ENCODE measurements at regions not wholly inside any gene's neighbourhood (a gene's known extent, or its start where the extent isn't known, plus 50 kb on each side); places are given as distances from the start of the nearest gene placed in this dataset.

DNA sequence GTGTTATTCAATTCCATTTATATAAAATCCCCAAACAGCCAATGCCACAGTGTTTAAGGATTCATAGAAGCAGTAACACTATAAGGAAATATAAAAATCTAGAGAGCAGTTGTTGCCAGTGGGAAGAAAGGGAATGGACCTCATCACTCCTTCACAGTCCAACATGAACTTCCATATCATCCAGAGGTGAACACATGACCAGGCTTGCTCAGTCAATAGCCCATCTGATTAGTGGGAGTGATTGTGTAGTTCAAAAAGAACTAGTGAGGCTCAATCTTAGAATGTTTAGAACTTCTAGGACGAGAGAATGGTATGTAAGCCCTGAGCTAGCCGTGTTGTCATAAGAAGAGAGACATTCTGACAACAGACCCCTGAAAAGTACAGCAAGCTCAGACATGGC is 314.1 kb downstream of the LIG4 start:
- TF ChIP-seq, protein P1, sequence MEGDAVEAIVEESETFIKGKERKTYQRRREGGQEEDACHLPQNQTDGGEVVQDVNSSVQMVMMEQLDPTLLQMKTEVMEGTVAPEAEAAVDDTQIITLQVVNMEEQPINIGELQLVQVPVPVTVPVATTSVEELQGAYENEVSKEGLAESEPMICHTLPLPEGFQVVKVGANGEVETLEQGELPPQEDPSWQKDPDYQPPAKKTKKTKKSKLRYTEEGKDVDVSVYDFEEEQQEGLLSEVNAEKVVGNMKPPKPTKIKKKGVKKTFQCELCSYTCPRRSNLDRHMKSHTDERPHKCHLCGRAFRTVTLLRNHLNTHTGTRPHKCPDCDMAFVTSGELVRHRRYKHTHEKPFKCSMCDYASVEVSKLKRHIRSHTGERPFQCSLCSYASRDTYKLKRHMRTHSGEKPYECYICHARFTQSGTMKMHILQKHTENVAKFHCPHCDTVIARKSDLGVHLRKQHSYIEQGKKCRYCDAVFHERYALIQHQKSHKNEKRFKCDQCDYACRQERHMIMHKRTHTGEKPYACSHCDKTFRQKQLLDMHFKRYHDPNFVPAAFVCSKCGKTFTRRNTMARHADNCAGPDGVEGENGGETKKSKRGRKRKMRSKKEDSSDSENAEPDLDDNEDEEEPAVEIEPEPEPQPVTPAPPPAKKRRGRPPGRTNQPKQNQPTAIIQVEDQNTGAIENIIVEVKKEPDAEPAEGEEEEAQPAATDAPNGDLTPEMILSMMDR (IDR thresholded peaks at IDR 0.05; ENCODE audit: low read depth, low read length): no peak
- TF ChIP-seq MAX (IDR thresholded peaks at IDR 0.05; ENCODE audit: low read depth, low read length): no peak
- no peak for TF ChIP-seq POLR2A (IDR thresholded peaks at IDR 0.05; ENCODE audit: extremely low read depth, insufficient read length)

Measured in NB4 (cell line).